Loucy (cell line): ENCODE measurements at regions not wholly inside any gene's neighbourhood (a gene's known extent, or its start where the extent isn't known, plus 50 kb on each side); places are given as distances from the start of the nearest gene placed in this dataset.

Source experiments
- H2AFZ ChIP-seq: fragments of 200-600 bp; sonication (generic); 2 replicates; pipeline ENCODE4 v1.6.0; 2016; ENCODE audit warnings: antibody characterized with exemption, mild to moderate bottlenecking, low read length, moderate library complexity
- H3F3A ChIP-seq: fragments of 200-600 bp; 2 replicates; pipeline ENCODE4 v1.6.0; 2016; ENCODE audit warnings: antibody characterized with exemption, low read depth, mild to moderate bottlenecking
- H3K27me3 ChIP-seq: fragments of 200-600 bp; sonication (generic); 2 replicates; pipeline ENCODE4 v1.6.1; 2014; ENCODE audit warnings: low read length, mild to moderate bottlenecking; ENCODE audit not compliant: insufficient read depth, poor library complexity, severe bottlenecking
- H3K36me3 ChIP-seq: fragments of 200-600 bp; sonication (generic); 2 replicates; pipeline ENCODE4 v1.6.1; 2016; ENCODE audit warnings: low read length; ENCODE audit not compliant: insufficient read depth
- H3K4me1 ChIP-seq: fragments of 200-600 bp; sonication (generic); 2 replicates; pipeline ENCODE4 v1.5.1; 2014; ENCODE audit warnings: low read length, mild to moderate bottlenecking; ENCODE audit not compliant: insufficient read depth, poor library complexity, severe bottlenecking
- H3K4me2 ChIP-seq: fragments of 200-600 bp; sonication (generic); 2 replicates; pipeline ENCODE4 v1.6.0; 2014; ENCODE audit warnings: antibody characterized with exemption, low read length, low read depth, mild to moderate bottlenecking; ENCODE audit not compliant: poor library complexity, severe bottlenecking
- H3K4me3 ChIP-seq: fragments of 200-600 bp; sonication (generic); 2 replicates; pipeline ENCODE4 v1.5.1; 2014; ENCODE audit warnings: low read length, mild to moderate bottlenecking, mixed read lengths; ENCODE audit not compliant: poor library complexity, severe bottlenecking
- H3K79me2 ChIP-seq: fragments of 200-600 bp; sonication (generic); 2 replicates; pipeline ENCODE4 v1.6.1; 2014; ENCODE audit warnings: low read length; ENCODE audit not compliant: insufficient read depth
- H3K9ac ChIP-seq: fragments of 200-600 bp; sonication (generic); 2 replicates; pipeline ENCODE4 v1.6.0; 2014; ENCODE audit warnings: mild to moderate bottlenecking, low read depth, low read length, moderate library complexity; ENCODE audit not compliant: poor library complexity, severe bottlenecking
- H3K9me2 ChIP-seq: fragments of 200-600 bp; sonication (generic); replicated peaks from 2 replicates; pipeline ENCODE4 v1.6.1; 2016; ENCODE audit warnings: low read depth, low read length, mixed read lengths
- H3K9me3 ChIP-seq: fragments of 200-600 bp; sonication (generic); 2 replicates; pipeline ENCODE4 v1.6.1; 2014; ENCODE audit warnings: mild to moderate bottlenecking, antibody characterized with exemption, low read length, low read depth; ENCODE audit not compliant: insufficient read depth
- H4K20me1 ChIP-seq: fragments of 200-600 bp; sonication (generic); 2 replicates; pipeline ENCODE4 v1.6.0; 2014; ENCODE audit warnings: antibody characterized with exemption, low read length, mild to moderate bottlenecking; ENCODE audit not compliant: insufficient read depth, poor library complexity, severe bottlenecking
- EZH2phosphoT487 ChIP-seq: fragments of 200-600 bp; IDR thresholded peaks from 2 replicates; pipeline ENCODE4 v1.6.1; 2018; ENCODE audit warnings: antibody characterized with exemption, mild to moderate bottlenecking, moderate library complexity, borderline replicate concordance
- TF ChIP-seq, protein P1 (sequence below): fragments of 200-600 bp; sonication (generic); conservative IDR thresholded peaks from 2 replicates; pipeline ENCODE4 v1.5.1; 2014; ENCODE audit warnings: mild to moderate bottlenecking, antibody characterized with exemption, low read length

DNA sequence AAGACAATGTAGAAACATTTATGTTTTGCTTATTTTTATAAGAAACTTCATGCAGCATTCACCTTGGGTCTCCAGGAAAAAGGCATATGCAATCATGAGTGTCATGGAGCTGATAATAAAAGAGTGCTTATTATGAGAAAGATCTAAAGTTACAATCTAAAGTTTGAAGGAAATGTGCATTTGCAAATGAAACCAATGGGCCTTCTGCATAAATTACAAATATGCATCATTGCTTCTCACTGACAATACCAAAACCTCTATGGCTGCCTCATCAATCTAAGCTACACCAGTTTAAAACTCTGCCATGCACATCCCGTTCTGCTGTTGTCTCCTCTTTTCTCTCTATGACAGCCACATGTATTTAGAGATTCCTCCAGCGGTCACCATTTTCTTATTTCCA lies 103.2 kb upstream of the ABI3BP start:
- H2AFZ ChIP-seq, result peak overlapping the region; percentile 22; the same call in 1 of the 2 replicates
- H3F3A ChIP-seq, result no peaks in the 10 kb centered on the region; the same call in 1 of the 2 replicates
- H4K20me1 ChIP-seq, result no peaks in the 10 kb centered on the region
- no peaks in the 10 kb centered on the region for H3K79me2 ChIP-seq
- no peak overlapping the region for H3K9ac ChIP-seq
- H3K9me2 ChIP-seq, result no peaks in the 10 kb centered on the region
- no peak overlapping the region for H3K4me2 ChIP-seq
- no peak for TF ChIP-seq EZH2phosphoT487
- TF ChIP-seq, protein P1, sequence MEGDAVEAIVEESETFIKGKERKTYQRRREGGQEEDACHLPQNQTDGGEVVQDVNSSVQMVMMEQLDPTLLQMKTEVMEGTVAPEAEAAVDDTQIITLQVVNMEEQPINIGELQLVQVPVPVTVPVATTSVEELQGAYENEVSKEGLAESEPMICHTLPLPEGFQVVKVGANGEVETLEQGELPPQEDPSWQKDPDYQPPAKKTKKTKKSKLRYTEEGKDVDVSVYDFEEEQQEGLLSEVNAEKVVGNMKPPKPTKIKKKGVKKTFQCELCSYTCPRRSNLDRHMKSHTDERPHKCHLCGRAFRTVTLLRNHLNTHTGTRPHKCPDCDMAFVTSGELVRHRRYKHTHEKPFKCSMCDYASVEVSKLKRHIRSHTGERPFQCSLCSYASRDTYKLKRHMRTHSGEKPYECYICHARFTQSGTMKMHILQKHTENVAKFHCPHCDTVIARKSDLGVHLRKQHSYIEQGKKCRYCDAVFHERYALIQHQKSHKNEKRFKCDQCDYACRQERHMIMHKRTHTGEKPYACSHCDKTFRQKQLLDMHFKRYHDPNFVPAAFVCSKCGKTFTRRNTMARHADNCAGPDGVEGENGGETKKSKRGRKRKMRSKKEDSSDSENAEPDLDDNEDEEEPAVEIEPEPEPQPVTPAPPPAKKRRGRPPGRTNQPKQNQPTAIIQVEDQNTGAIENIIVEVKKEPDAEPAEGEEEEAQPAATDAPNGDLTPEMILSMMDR, result no peak
- H3K36me3 ChIP-seq, result no peaks in the 10 kb centered on the region
- H3K27me3 ChIP-seq, result no peaks in the 10 kb centered on the region
- no peaks in the 10 kb centered on the region for H3K9me3 ChIP-seq
- H3K4me3 ChIP-seq, result no peak overlapping the region
- peaks cover 25% of the 10 kb centered on the region for H3K4me1 ChIP-seq

DNA sequence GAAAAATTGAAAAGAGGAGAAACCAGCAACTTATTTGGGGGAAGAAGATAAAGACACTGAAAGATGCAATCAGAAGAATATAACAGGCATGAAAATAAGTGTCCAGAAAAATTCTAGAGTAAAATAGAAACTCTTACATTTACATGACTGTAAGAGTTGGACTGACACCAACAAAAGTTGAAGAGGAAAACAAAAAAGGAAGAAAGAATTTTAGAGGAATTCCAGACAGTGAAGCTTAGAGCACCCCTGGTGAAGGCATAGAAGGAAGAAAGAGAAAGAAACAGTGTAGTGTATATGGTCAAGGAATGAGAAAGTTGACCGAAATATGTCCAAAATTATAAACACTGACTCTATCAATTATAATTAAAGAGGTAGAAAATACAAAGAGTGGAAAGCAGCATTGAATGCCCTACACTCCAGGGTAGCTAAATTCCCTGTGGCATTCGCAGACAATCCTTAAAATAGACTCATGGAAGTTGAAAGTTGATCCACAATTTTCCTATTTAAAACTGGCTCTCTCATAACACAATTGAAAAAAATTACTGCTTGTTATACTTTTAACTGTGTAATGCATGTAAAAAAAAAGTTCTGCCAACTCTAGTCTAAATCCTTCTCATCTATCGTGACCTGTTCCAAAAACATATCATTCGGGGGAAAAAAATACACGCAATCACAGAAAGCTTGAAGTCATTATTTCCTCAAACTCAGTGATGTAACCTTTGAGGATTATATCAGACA lies 102.6 kb upstream of the ABI3BP start:
- peak overlapping the region; percentile 4 for H3K9ac ChIP-seq
- no peaks in the 10 kb centered on the region for H3K36me3 ChIP-seq
- peak overlapping the region; percentile 63 for H2AFZ ChIP-seq
- no peaks in the 10 kb centered on the region for H3K27me3 ChIP-seq
- peaks cover 25% of the 10 kb centered on the region for H3K4me1 ChIP-seq
- H4K20me1 ChIP-seq, result no peaks in the 10 kb centered on the region
- H3K9me3 ChIP-seq, result no peaks in the 10 kb centered on the region
- peak overlapping the region; percentile 57 for H3K4me2 ChIP-seq
- TF ChIP-seq EZH2phosphoT487, result no peak
- TF ChIP-seq, protein P1, result no peak
- no peaks in the 10 kb centered on the region for H3K79me2 ChIP-seq
- no peaks in the 10 kb centered on the region; the same call in 1 of the 2 replicates for H3F3A ChIP-seq
- H3K9me2 ChIP-seq, result no peaks in the 10 kb centered on the region
- peak overlapping the region; percentile 19 for H3K4me3 ChIP-seq

DNA sequence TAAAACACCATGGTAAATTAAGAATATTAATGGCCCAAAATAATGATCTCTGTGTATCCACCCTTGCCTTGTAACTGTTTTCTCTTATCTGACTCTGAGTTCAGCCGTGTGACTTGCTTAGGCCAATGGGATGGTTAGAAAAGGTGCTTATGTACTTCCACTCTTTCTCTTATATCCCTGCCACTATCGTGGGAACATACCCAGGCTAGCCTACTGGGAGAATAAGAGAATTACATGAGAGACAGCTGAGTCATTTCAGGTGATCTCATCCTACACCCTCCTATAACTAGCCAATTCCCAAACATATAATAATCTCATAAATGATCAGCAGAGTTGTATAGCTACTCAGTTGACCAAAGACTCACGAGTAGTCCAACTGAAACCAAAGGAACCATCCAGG lies 98.3 kb upstream of the ABI3BP start:
- Histone ChIP-seq H3K4me3 (no peak overlapping the region), H3K9me2 (no peaks in the 10 kb centered on the region), H3K36me3 (no peaks in the 10 kb centered on the region), H4K20me1 (no peaks in the 10 kb centered on the region), H3F3A (no peaks in the 10 kb centered on the region; the same call in 1 of the 2 replicates), H3K4me1 (peaks cover 22% of the 10 kb centered on the region), H3K9ac (no peak overlapping the region), H2AFZ (no peak overlapping the region), H3K4me2 (no peak overlapping the region), H3K9me3 (no peaks in the 10 kb centered on the region), H3K79me2 (no peaks in the 10 kb centered on the region), H3K27me3 (no peaks in the 10 kb centered on the region)
- TF ChIP-seq, protein P1, result no peak
- no peak for TF ChIP-seq EZH2phosphoT487
